Hepatocyte (in vitro differentiated cells): ENCODE measurements at regions not wholly inside any gene's neighbourhood (a gene's known extent, or its start where the extent isn't known, plus 50 kb on each side); places are given as distances from the start of the nearest gene placed in this dataset.

Experiments
- DNase-seq: peaks from one replicate; pipeline ENCODE4 v3.0.0-alpha.2; 2016; ENCODE audit warnings: low spot score
- H2AFZ ChIP-seq: fragments of 200-600 bp; sonication (generic); 2 replicates; pipeline ENCODE4 v1.6.0; 2016; ENCODE audit warnings: antibody characterized with exemption, mild to moderate bottlenecking
- H3K27ac ChIP-seq: fragments of 200-600 bp; sonication (generic); 2 replicates; pipeline ENCODE4 v1.5.1; 2016; ENCODE audit warnings: mild to moderate bottlenecking
- H3K27me3 ChIP-seq: fragments of 200-600 bp; sonication (generic); 2 replicates; pipeline ENCODE4 v1.6.1; 2016
- H3K36me3 ChIP-seq: fragments of 200-600 bp; sonication (generic); replicated peaks from 2 replicates; pipeline ENCODE4 v1.5.1; 2016; ENCODE audit warnings: low read depth; ENCODE audit not compliant: insufficient read depth
- H3K4me1 ChIP-seq: fragments of 200-600 bp; sonication (generic); 2 replicates; pipeline ENCODE4 v1.5.1; 2016; ENCODE audit warnings: mild to moderate bottlenecking, moderate library complexity; ENCODE audit not compliant: insufficient read depth
- H3K4me2 ChIP-seq: fragments of 200-600 bp; sonication (generic); 2 replicates; pipeline ENCODE4 v1.6.0; 2016
- H3K4me3 ChIP-seq: fragments of 200-600 bp; sonication (generic); 2 replicates; pipeline ENCODE4 v1.5.1; 2016; ENCODE audit warnings: mild to moderate bottlenecking
- H3K79me2 ChIP-seq: fragments of 200-600 bp; sonication (generic); 2 replicates; pipeline ENCODE4 v1.6.0; 2017; ENCODE audit warnings: mild to moderate bottlenecking
- H3K9me2 ChIP-seq: fragments of 200-600 bp; sonication (generic); replicated peaks from 2 replicates; pipeline ENCODE4 v1.6.0; 2017; ENCODE audit warnings: mild to moderate bottlenecking; ENCODE audit not compliant: insufficient read depth
- H3K9me3 ChIP-seq: fragments of 200-600 bp; sonication (generic); 2 replicates; pipeline ENCODE4 v1.5.1; 2016; ENCODE audit warnings: low read depth, mild to moderate bottlenecking
- H4K20me1 ChIP-seq: fragments of 200-600 bp; sonication (generic); 2 replicates; pipeline ENCODE4 v1.6.0; 2016; ENCODE audit warnings: mild to moderate bottlenecking; ENCODE audit not compliant: insufficient read depth, poor library complexity, severe bottlenecking
- EZH2 ChIP-seq: fragments of 200-600 bp; sonication (generic); IDR thresholded peaks from 2 replicates; pipeline ENCODE4 v1.6.1; 2016; ENCODE audit warnings: antibody characterized with exemption, mild to moderate bottlenecking, borderline replicate concordance
- EZH2phosphoT487 ChIP-seq: fragments of 200-600 bp; sonication (generic); IDR thresholded peaks from one replicate; pipeline ENCODE4 v1.6.1; 2018; ENCODE audit warnings: antibody characterized with exemption, mild to moderate bottlenecking, low read depth, moderate library complexity; ENCODE audit not compliant: unreplicated experiment, severe bottlenecking
- WGBS: methylation state at CpG from one replicate; pipeline ENCODE4 v1.1.6; 2016; ENCODE audit warnings: low lambda C conversion rate; ENCODE audit errors: missing lambda C conversion rate; 5-methylcytosine and 5-hydroxymethylcytosine counted together
- TF ChIP-seq, protein P1 (sequence below): fragments of 200-600 bp; sonication (generic); IDR thresholded peaks from 2 replicates; pipeline ENCODE4 v1.5.1; 2016; ENCODE audit warnings: antibody characterized with exemption, mild to moderate bottlenecking; ENCODE audit not compliant: poor library complexity

DNA sequence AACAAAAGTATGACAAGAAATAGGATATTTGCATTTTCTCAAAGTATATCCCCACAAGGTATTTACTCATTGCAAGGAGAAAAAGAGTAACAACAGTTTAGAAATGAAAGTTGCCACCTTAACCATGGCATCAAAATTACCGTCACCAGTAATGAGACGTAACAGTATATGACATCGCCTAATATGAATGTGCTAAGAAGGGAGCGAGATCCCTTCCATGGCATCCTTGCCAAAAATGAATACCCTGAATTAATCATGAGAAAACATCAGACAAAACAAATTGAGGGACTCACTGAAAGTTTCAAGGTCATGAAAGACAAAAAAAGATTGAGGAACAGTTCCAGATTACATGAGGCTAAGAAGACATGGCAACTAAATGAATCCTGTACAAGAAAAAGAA lies 78.9 kb upstream of the MROH9 start:
- whole genome bisulfite sequencing = 93% methylated on average over 4 of the region's 4 CpGs
- TF ChIP-seq EZH2 = no peak
- TF ChIP-seq, protein P1, sequence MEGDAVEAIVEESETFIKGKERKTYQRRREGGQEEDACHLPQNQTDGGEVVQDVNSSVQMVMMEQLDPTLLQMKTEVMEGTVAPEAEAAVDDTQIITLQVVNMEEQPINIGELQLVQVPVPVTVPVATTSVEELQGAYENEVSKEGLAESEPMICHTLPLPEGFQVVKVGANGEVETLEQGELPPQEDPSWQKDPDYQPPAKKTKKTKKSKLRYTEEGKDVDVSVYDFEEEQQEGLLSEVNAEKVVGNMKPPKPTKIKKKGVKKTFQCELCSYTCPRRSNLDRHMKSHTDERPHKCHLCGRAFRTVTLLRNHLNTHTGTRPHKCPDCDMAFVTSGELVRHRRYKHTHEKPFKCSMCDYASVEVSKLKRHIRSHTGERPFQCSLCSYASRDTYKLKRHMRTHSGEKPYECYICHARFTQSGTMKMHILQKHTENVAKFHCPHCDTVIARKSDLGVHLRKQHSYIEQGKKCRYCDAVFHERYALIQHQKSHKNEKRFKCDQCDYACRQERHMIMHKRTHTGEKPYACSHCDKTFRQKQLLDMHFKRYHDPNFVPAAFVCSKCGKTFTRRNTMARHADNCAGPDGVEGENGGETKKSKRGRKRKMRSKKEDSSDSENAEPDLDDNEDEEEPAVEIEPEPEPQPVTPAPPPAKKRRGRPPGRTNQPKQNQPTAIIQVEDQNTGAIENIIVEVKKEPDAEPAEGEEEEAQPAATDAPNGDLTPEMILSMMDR = no peak
- TF ChIP-seq EZH2phosphoT487 = no peak

DNA sequence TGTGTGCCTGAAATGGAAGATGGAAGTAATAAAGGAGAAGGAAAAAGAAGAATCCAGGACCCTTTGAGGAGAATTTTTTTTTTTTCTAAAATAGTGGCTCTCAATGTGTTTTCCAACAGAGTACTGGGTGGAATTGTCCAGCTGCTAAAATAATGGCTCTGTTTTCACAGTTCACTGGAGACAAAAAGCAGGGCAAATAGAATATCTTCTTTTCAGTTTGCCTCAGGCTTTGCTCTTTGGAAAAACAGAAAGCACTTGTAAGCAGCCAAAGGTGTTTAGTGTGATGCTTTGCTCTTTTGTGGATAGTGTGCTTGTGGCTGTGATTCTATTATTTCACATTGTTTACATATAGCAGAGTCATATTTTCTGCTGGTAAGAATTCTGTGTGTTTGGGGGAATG lies 77.4 kb upstream of the MROH9 start:
- no peak overlapping the region for H2AFZ ChIP-seq
- no peaks in the 10 kb centered on the region for H3K27me3 ChIP-seq
- H3K4me1 ChIP-seq = no peaks in the 10 kb centered on the region
- no peaks in the 10 kb centered on the region for H3K9me2 ChIP-seq
- no peak for DNase-seq
- H3K4me3 ChIP-seq = no peak overlapping the region
- H3K27ac ChIP-seq = no peak overlapping the region
- H3K36me3 ChIP-seq = no peaks in the 10 kb centered on the region
- no peak overlapping the region for H3K4me2 ChIP-seq
- no peaks in the 10 kb centered on the region for H3K79me2 ChIP-seq
- no peak for TF ChIP-seq EZH2
- no peak for TF ChIP-seq EZH2phosphoT487
- TF ChIP-seq, protein P1 = no peak
- H3K9me3 ChIP-seq = no peaks in the 10 kb centered on the region
- H4K20me1 ChIP-seq = no peaks in the 10 kb centered on the region

More for the DNA sequence above, 78.9 kb upstream of the MROH9 start:
- Histone ChIP-seq H2AFZ (no peak overlapping the region), H3K9me3 (no peaks in the 10 kb centered on the region), H3K4me3 (no peak overlapping the region), H4K20me1 (no peaks in the 10 kb centered on the region), H3K79me2 (no peaks in the 10 kb centered on the region), H3K36me3 (no peaks in the 10 kb centered on the region), H3K4me1 (no peaks in the 10 kb centered on the region), H3K9me2 (no peaks in the 10 kb centered on the region), H3K27ac (no peak overlapping the region), H3K27me3 (no peaks in the 10 kb centered on the region), H3K4me2 (no peak overlapping the region)
- DNase-seq = no peak

DNA sequence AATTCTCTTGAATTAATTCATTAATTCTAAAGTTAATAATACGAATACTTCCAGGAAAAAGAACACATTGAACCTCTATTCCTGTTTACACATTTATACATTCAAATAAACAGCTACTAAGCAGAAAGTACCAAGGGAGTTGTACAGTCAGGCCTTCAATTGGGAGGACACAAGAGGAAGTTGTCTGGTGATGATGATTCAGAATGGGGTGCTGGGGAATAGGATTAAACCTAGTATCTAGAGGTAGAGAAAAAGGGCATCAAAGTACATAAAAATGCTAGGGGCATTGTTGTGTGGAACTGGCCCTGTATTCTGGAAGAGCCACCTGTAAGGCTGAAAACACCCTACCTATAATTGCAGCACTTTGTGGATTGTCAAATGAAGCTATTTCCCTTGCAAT lies 71.7 kb upstream of the MROH9 start:
- Histone ChIP-seq H3K9me3 (no peaks in the 10 kb centered on the region), H3K4me3 (no peak overlapping the region), H3K36me3 (no peaks in the 10 kb centered on the region), H3K79me2 (no peaks in the 10 kb centered on the region), H2AFZ (no peak overlapping the region), H3K27me3 (no peaks in the 10 kb centered on the region), H3K27ac (no peak overlapping the region), H3K4me2 (no peak overlapping the region), H3K9me2 (no peaks in the 10 kb centered on the region), H4K20me1 (no peaks in the 10 kb centered on the region), H3K4me1 (no peaks in the 10 kb centered on the region)
- DNase-seq = no peak
- TF ChIP-seq EZH2phosphoT487 (no peak), EZH2 (no peak)
- TF ChIP-seq, protein P1 = no peak
- 81% methylated on average over 1 of the region's 1 CpG for WGBS

DNA sequence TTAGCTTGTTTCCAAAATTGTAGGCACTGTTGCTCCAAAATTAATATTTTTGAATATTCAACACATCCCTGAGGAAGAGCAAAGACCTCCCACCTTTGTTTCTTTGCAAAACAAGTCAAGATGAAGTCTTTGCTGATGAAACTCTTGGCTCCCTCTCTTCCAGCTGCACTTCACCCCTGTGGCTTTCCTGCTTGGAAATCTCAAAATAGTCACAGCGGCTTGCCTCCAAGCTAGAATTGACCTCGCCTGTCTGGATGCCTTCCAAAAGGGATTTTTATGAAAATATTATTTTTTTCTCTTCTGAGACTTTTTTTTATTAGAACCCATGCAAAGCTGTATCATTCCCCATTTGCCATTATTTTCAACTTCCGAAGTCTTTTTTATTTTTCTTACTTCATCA lies 71.1 kb upstream of the MROH9 start:
- Histone ChIP-seq H3K36me3 (no peaks in the 10 kb centered on the region), H2AFZ (no peak overlapping the region), H3K9me2 (no peaks in the 10 kb centered on the region), H3K4me3 (no peak overlapping the region), H3K4me2 (no peak overlapping the region), H3K4me1 (no peaks in the 10 kb centered on the region), H3K27ac (no peak overlapping the region), H3K79me2 (no peaks in the 10 kb centered on the region), H4K20me1 (no peaks in the 10 kb centered on the region), H3K9me3 (no peaks in the 10 kb centered on the region), H3K27me3 (no peaks in the 10 kb centered on the region)
- TF ChIP-seq EZH2 (no peak), EZH2phosphoT487 (no peak)
- TF ChIP-seq, protein P1 = no peak
- DNase-seq = no peak
- WGBS = 89% methylated on average over 3 of the region's 3 CpGs
